Activated naive CD4-positive, alpha-beta T cell (primary cell): ENCODE measurements at regions not wholly inside any gene's neighbourhood (a gene's known extent, or its start where the extent isn't known, plus 50 kb on each side); places are given as distances from the start of the nearest gene placed in this dataset.

Experiments
- DNase-seq, 4 experiments: peaks; one replicate each; lab custom pipeline; 2025; lab: John Stamatoyannopoulos, UW

GRCh38 chr20:63100174-63100925 is 93.6 kb upstream of the BHLHE23 start:
- DNase-seq = no peak

- DNase-seq = no peak
Measured at GRCh38 chr20:63099456-63100173, 92.9 kb upstream of the BHLHE23 start.

- no peak for DNase-seq
Measured at GRCh38 chr20:63098195-63098810, 91.5 kb upstream of the BHLHE23 start.

- no peak for DNase-seq
Measured at GRCh38 chr20:63097336-63097831, 90.6 kb upstream of the BHLHE23 start.

- no peak for DNase-seq
Measured at GRCh38 chr20:63096681-63097335, 90.0 kb upstream of the BHLHE23 start.

GRCh38 chr20:63095718-63096654 is 89.2 kb upstream of the BHLHE23 start:
- DNase-seq = no peak

GRCh38 chr20:63094767-63095499 is 88.2 kb upstream of the BHLHE23 start:
- no peak for DNase-seq

GRCh38 chr20:63093966-63094766 is 87.4 kb upstream of the BHLHE23 start:
- DNase-seq = no peak

- no peak for DNase-seq
Measured at GRCh38 chr20:63092660-63093215, 86.0 kb upstream of the BHLHE23 start.

GRCh38 chr20:63091901-63092659 is 85.3 kb upstream of the BHLHE23 start:
- no peak for DNase-seq

- DNase-seq = no peak
Measured at GRCh38 chr20:63090682-63091571, 84.2 kb upstream of the BHLHE23 start.

GRCh38 chr20:63090052-63090451 is 83.3 kb upstream of the BHLHE23 start:
- no peak for DNase-seq

GRCh38 chr20:63089051-63089907 is 82.5 kb upstream of the BHLHE23 start:
- no peak for DNase-seq

- no peak for DNase-seq
Measured at GRCh38 chr20:63087872-63088680, 81.3 kb upstream of the BHLHE23 start.

- DNase-seq = no peak
Measured at GRCh38 chr20:63087236-63087871, 80.6 kb upstream of the BHLHE23 start.
